SK-N-SH (cell line): ENCODE measurements at regions not wholly inside any gene's neighbourhood (a gene's known extent, or its start where the extent isn't known, plus 50 kb on each side); places are given as distances from the start of the nearest gene placed in this dataset.

Source experiments
- EP300 ChIP-seq, 2 experiments: IDR thresholded peaks; 2 replicates each; pipeline versions ENCODE4 v1.4.0 to v1.6.1; 2012; ENCODE audit warnings: borderline replicate concordance in 1 of 2, low read depth in 1 of 2, low read length in 1 of 2
- EZH2phosphoT487 ChIP-seq: fragments of 200-600 bp; sonication (generic); IDR thresholded peaks from 2 replicates; pipeline ENCODE4 v1.6.1; 2017; ENCODE audit warnings: low read depth, mixed run types, mild to moderate bottlenecking, antibody characterized with exemption, moderate library complexity, borderline replicate concordance
- FOSL2 ChIP-seq: IDR thresholded peaks from 2 replicates; pipeline ENCODE4 v1.4.0; 2012; ENCODE audit warnings: low read depth, mild to moderate bottlenecking, moderate library complexity, borderline replicate concordance
- FOXM1 ChIP-seq: IDR thresholded peaks from 2 replicates; pipeline ENCODE4 v1.4.0; 2012; ENCODE audit warnings: low read depth, mild to moderate bottlenecking
- NFIC ChIP-seq: IDR thresholded peaks from 2 replicates; pipeline ENCODE4 v1.4.0; 2012; ENCODE audit warnings: borderline replicate concordance
- POLR2AphosphoS5 ChIP-seq: IDR thresholded peaks from 2 replicates; pipeline ENCODE4 v1.6.1; 2012; ENCODE audit warnings: low read depth, low read length
- RFX5 ChIP-seq: IDR thresholded peaks from 2 replicates; pipeline ENCODE4 v1.6.1; 2012; ENCODE audit warnings: mild to moderate bottlenecking, improper control_type of control experiment, low read length
- SMC3 ChIP-seq: IDR thresholded peaks from 2 replicates; pipeline ENCODE4 v1.6.1; 2012; ENCODE audit warnings: low read depth, low read length, improper control_type of control experiment
- TF ChIP-seq, protein P1 (sequence below): fragments of 200-600 bp; sonication (generic); IDR thresholded peaks from 2 replicates; pipeline ENCODE4 v1.6.1; 2017; ENCODE audit warnings: antibody characterized with exemption, mild to moderate bottlenecking, moderate library complexity
- TF ChIP-seq, protein P2 (sequence below): IDR thresholded peaks from 2 replicates; pipeline ENCODE4 v1.4.0; 2012; ENCODE audit warnings: low read depth
- TF ChIP-seq, protein P3 (sequence below): fragments of 150-350 bp; IDR thresholded peaks from 2 replicates; pipeline ENCODE4 v1.6.1; 2016; ENCODE audit warnings: mild to moderate bottlenecking, low read depth, low read length

DNA sequence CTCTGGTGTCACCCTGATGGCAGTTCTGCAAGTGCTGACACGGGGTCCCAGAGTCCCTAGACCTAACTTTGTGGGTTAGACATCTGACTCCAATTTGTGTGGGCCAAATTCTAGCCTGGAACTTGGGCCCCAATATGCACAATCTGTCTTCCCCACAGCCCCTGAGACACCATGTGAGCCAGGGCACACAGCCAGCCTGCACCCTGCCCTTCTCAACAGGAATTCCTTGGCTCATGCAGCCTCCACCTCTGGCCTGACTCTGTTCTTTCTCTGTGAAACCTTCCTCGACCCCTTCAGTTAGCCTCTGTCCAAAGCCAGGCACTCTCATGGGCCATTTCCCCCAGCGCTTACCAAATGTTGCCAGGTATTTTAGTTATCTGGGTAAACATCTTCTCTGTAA is 59.1 kb upstream of the POU2AF1 start:
- TF ChIP-seq, protein P1, sequence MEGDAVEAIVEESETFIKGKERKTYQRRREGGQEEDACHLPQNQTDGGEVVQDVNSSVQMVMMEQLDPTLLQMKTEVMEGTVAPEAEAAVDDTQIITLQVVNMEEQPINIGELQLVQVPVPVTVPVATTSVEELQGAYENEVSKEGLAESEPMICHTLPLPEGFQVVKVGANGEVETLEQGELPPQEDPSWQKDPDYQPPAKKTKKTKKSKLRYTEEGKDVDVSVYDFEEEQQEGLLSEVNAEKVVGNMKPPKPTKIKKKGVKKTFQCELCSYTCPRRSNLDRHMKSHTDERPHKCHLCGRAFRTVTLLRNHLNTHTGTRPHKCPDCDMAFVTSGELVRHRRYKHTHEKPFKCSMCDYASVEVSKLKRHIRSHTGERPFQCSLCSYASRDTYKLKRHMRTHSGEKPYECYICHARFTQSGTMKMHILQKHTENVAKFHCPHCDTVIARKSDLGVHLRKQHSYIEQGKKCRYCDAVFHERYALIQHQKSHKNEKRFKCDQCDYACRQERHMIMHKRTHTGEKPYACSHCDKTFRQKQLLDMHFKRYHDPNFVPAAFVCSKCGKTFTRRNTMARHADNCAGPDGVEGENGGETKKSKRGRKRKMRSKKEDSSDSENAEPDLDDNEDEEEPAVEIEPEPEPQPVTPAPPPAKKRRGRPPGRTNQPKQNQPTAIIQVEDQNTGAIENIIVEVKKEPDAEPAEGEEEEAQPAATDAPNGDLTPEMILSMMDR = no peak
- no peak for TF ChIP-seq RFX5
- no peak for TF ChIP-seq FOXM1
- TF ChIP-seq FOSL2 = no peak
- TF ChIP-seq, protein P2, sequence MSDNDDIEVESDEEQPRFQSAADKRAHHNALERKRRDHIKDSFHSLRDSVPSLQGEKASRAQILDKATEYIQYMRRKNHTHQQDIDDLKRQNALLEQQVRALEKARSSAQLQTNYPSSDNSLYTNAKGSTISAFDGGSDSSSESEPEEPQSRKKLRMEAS = no peak
- no peak for TF ChIP-seq POLR2AphosphoS5
- TF ChIP-seq, protein P3, sequence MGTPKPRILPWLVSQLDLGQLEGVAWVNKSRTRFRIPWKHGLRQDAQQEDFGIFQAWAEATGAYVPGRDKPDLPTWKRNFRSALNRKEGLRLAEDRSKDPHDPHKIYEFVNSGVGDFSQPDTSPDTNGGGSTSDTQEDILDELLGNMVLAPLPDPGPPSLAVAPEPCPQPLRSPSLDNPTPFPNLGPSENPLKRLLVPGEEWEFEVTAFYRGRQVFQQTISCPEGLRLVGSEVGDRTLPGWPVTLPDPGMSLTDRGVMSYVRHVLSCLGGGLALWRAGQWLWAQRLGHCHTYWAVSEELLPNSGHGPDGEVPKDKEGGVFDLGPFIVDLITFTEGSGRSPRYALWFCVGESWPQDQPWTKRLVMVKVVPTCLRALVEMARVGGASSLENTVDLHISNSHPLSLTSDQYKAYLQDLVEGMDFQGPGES = no peak
- no peak for TF ChIP-seq EP300 (IDR thresholded peaks at IDR 0.05; ENCODE audit: borderline replicate concordance in 1 of 2, low read depth in 1 of 2, low read length in 1 of 2)
- TF ChIP-seq NFIC = no peak
- no peak for TF ChIP-seq EZH2phosphoT487
- TF ChIP-seq SMC3 = no peak
